K562 (cell line): ENCODE measurements at regions not wholly inside any gene's neighbourhood (a gene's known extent, or its start where the extent isn't known, plus 50 kb on each side); places are given as distances from the start of the nearest gene placed in this dataset.
"Not testable (repeated sequence)": the region's sequence is repeated elsewhere in the genome, so short reads cannot be mapped to it uniquely, and the experiment has no call there.

Source experiments
- ATAC-seq: fragments of 200-7000 bp; cut with Tn5 transposase; 3 replicates; pipeline ENCODE4 v1.9.1; 2020; ENCODE audit warnings: moderate library complexity
- BruUV-seq: library from RNA; stranded (reverse); fragments of 400-500 nt; replicated peaks from 2 replicates; lab custom pipeline; 2021; lab: Mats Ljungman, UMichigan
- CTCF ChIA-PET: fragments of 300-600 bp; formaldehyde crosslinking; extraction: SDS; loops from one replicate; lab custom pipeline; 2021; ENCODE audit warnings: low intra/inter-chr PET ratio; lab: Yijun Ruan, JAX
- POLR2A ChIA-PET: fragments of 300-600, 350-650 bp; sonication (Branson Sonifier 250); formaldehyde crosslinking; extraction: SDS; loops from one replicate; lab custom pipeline; 2021; ENCODE audit warnings: antibody characterized with exemption, inconsistent platforms; lab: Yijun Ruan, JAX
- DNase-seq, 4 experiments: peaks; one replicate each; pipeline versions ENCODE4 v3.0.0 to v3.0.0-alpha.2; 2011 to 2018; ENCODE audit warnings: low spot score in 3 of 4, mixed read lengths in 3 of 4; ENCODE audit errors: extremely low read depth in 1 of 4
- FAIRE-seq: peaks from 2 replicates; lab custom pipeline; 2011; peaks lifted over from hg19 to GRCh38; lab: Jason Lieb, UNC
- H2AFZ ChIP-seq: 2 replicates; pipeline ENCODE4 v1.6.0; 2011; ENCODE audit warnings: low read depth, low read length, control low read depth, inconsistent platforms
- H3K27ac ChIP-seq: fragments of 200-600 bp; 3 replicates; pipeline ENCODE4 v1.8.0; 2011; ENCODE audit warnings: low read depth, mild to moderate bottlenecking, control low read depth, inconsistent platforms, low read length, moderate library complexity, mixed read lengths; ENCODE audit errors: extremely low read depth
- H3K27me3 ChIP-seq, 2 experiments: fragments of 300-600 bp in 1 of 2; 2 replicates in 1 of 2; 3 replicates in 1 of 2; pipeline versions ENCODE4 v1.6.0 to v1.8.0; 2011; ENCODE audit warnings: inconsistent platforms in 2 of 2, low read length in 2 of 2, mild to moderate bottlenecking in 1 of 2, mixed read lengths in 1 of 2, moderate library complexity in 1 of 2; ENCODE audit not compliant: control insufficient read depth in 2 of 2, insufficient read depth in 2 of 2
- H3K36me3 ChIP-seq: fragments of 300-600 bp; 3 replicates; pipeline ENCODE4 v1.8.0; 2011; ENCODE audit warnings: mild to moderate bottlenecking, low read length, inconsistent platforms; ENCODE audit not compliant: control insufficient read depth, insufficient read depth
- H3K4me1 ChIP-seq, 2 experiments: fragments of 200-600 bp in 1 of 2; replicated peaks in 1 of 2; 2 replicates in 1 of 2; 3 replicates in 1 of 2; pipeline versions ENCODE4 v1.5.1 to v1.8.0; 2011; ENCODE audit warnings: inconsistent platforms in 2 of 2, low read length in 2 of 2, mild to moderate bottlenecking in 1 of 2, mixed read lengths in 1 of 2, moderate library complexity in 1 of 2; ENCODE audit not compliant: control insufficient read depth in 2 of 2, insufficient read depth in 2 of 2
- H3K4me2 ChIP-seq: 2 replicates; pipeline ENCODE4 v1.6.1; 2011; ENCODE audit warnings: low read length, control low read depth, inconsistent platforms, mixed read lengths; ENCODE audit not compliant: insufficient read depth
- H3K4me3 ChIP-seq: fragments of 200-600 bp; sonication (generic), shearing (Covaris generic); 2 replicates; pipeline ENCODE4 v1.5.1; 2016; ENCODE audit warnings: control low read depth, inconsistent platforms
- H3K79me2 ChIP-seq: fragments of 200-600 bp; 3 replicates; pipeline ENCODE4 v1.8.0; 2011; ENCODE audit warnings: low read length, inconsistent platforms; ENCODE audit not compliant: control insufficient read depth, insufficient read depth
- H3K9ac ChIP-seq, 2 experiments: 2 replicates each; pipeline versions ENCODE4 v1.6.0 to v1.6.1; 2011; ENCODE audit warnings: low read depth in 2 of 2, low read length in 2 of 2, control low read depth in 1 of 2, inconsistent platforms in 1 of 2, mild to moderate bottlenecking in 1 of 2, mixed read lengths in 1 of 2; ENCODE audit not compliant: insufficient read depth in 1 of 2
- H3K9me1 ChIP-seq: one replicate; pipeline ENCODE4 v1.6.0; 2011; ENCODE audit warnings: inconsistent platforms, mild to moderate bottlenecking, low read length, moderate library complexity; ENCODE audit not compliant: control insufficient read depth, insufficient read depth
- H3K9me3 ChIP-seq: replicated peaks from 2 replicates; pipeline ENCODE4 v1.5.1; 2011; ENCODE audit warnings: low read depth, low read length, inconsistent platforms; ENCODE audit not compliant: control insufficient read depth, insufficient read depth
- H4K20me1 ChIP-seq: replicated peaks from 2 replicates; pipeline ENCODE4 v1.6.1; 2011; ENCODE audit warnings: low read length, inconsistent platforms, mixed read lengths; ENCODE audit not compliant: control insufficient read depth, insufficient read depth
- RBM22 ChIP-seq: fragments of 200-400 bp; formaldehyde crosslinking; IDR thresholded peaks from 2 replicates; pipeline ENCODE4 v1.6.1; 2018; ENCODE audit warnings: low read length, low read depth; ENCODE audit not compliant: poor library complexity, severe bottlenecking
- TRIM24 ChIP-seq, 2 experiments: fragments of 450-650 bp; IDR thresholded peaks; 2 replicates each; pipeline ENCODE4 v1.6.1; 2016
- ZNF512 ChIP-seq: IDR thresholded peaks from 2 replicates; pipeline ENCODE4 v1.6.1; 2016; ENCODE audit warnings: missing genetic modification characterization, missing compliant biosample characterization
- WGBS: fragments of 100-300 bp; shearing (Covaris generic); methylation state at CpG from one replicate; pipeline ENCODE4 v1.1.6; 2016; ENCODE audit warnings: low coverage, mixed read lengths; ENCODE audit not compliant: insufficient coverage; ENCODE audit errors: missing lambda C conversion rate; 5-methylcytosine and 5-hydroxymethylcytosine counted together
- in situ Hi-C: fragments of 300-500 bp; cut with MboI; formaldehyde crosslinking; loops from 4 replicates; pipeline ENCODE4 v1.15.0; 2018; ENCODE audit warnings: inconsistent platforms, mixed read lengths
- intact Hi-C: fragments of 100-400 bp; cut with micrococcal nuclease; formaldehyde crosslinking; loops from 2 replicates; pipeline ENCODE4 v1.14.2; 2022
- TF ChIP-seq, protein P1 (sequence below): fragments of 450-650 bp; IDR thresholded peaks from 2 replicates; pipeline ENCODE4 v1.7.1; 2018; ENCODE audit warnings: mild to moderate bottlenecking, low read depth; ENCODE audit not compliant: partially characterized antibody

DNA sequence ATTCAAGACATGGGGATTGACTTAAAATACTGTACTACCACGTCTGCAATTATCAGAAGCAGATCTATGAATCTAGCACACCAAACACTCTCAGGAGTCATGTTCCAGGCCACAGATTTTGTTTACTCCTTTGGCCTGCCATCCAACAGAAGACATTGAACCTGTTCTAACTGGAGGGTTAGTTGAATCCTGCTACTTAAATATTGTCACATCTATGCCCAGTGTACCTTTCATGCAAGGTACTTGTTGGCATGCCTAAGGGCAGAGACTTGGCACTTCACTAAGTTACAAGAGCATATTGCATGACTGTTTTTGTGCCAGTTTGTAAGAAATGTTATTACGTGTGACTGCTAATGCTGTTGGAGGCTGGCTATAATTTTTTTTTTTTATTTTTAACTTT is 126.9 kb upstream of the BCOR start:
- H4K20me1 ChIP-seq: no peaks in the 10 kb centered on the region
- H3K4me2 ChIP-seq: no peak overlapping the region
- no peak overlapping the region for H2AFZ ChIP-seq
- TF ChIP-seq RBM22: no peak
- TF ChIP-seq, protein P1, sequence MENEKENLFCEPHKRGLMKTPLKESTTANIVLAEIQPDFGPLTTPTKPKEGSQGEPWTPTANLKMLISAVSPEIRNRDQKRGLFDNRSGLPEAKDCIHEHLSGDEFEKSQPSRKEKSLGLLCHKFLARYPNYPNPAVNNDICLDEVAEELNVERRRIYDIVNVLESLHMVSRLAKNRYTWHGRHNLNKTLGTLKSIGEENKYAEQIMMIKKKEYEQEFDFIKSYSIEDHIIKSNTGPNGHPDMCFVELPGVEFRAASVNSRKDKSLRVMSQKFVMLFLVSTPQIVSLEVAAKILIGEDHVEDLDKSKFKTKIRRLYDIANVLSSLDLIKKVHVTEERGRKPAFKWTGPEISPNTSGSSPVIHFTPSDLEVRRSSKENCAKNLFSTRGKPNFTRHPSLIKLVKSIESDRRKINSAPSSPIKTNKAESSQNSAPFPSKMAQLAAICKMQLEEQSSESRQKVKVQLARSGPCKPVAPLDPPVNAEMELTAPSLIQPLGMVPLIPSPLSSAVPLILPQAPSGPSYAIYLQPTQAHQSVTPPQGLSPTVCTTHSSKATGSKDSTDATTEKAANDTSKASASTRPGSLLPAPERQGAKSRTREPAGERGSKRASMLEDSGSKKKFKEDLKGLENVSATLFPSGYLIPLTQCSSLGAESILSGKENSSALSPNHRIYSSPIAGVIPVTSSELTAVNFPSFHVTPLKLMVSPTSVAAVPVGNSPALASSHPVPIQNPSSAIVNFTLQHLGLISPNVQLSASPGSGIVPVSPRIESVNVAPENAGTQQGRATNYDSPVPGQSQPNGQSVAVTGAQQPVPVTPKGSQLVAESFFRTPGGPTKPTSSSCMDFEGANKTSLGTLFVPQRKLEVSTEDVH: no peak
- BruUV-seq: no TSS peak
- H3K36me3 ChIP-seq: no peaks in the 10 kb centered on the region
- no peaks in the 10 kb centered on the region for H3K9me1 ChIP-seq
- no peak for DNase-seq
- POLR2A ChIA-PET: interaction anchor here (0.6 kb wide), 1 partner anchor 54 kb away, joined by 4 read pairs; no protein-coding TSS in a partner anchor
- FAIRE-seq: no peak
- no peak overlapping the region for H3K9ac ChIP-seq
- CTCF ChIA-PET: no interaction called here
- intact Hi-C loops: no loop called here
- no peaks in the 10 kb centered on the region; a peak in 1 of 5 replicates for H3K4me1 ChIP-seq
- no peaks in the 10 kb centered on the region for H3K27me3 ChIP-seq
- no peak overlapping the region for H3K4me3 ChIP-seq
- ATAC-seq: no peak
- H3K9me3 ChIP-seq: 0 out of 2 replicates have a peak, but pooled peaks cover 2% of the 10 kb centered on the region
- WGBS: 27% methylated on average over 2 of the region's 2 CpGs
- H3K79me2 ChIP-seq: no peaks in the 10 kb centered on the region
- H3K27ac ChIP-seq: no peak overlapping the region
- in situ Hi-C loops: no loop called here

DNA sequence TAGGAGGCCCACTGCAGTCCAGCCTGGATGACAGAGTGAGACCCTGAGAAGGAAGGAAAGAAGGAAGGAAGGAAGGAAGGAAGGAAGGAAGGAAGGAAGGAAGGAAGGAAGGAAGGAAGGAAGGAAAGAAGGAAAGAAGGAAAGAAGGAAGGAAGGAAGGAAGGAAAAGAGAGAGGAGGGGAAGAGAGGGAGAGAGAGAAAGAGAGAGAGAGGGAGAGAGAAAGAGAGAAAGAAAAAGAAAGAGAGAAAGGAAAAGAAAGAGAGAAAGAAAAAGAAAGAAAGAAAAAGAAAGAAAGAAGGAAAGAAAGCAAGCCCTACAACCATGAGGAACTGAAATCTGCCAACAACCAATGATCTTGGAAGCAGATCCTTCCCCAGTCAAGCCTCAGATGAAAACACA is 124.9 kb upstream of the BCOR start:
- POLR2A ChIA-PET: not testable (repeated sequence)

More for the DNA sequence above, 124.9 kb upstream of the BCOR start:
- DNase-seq, H3K79me2 ChIP-seq, H3K9me1 ChIP-seq, FAIRE-seq, H3K4me3 ChIP-seq, H3K9me3 ChIP-seq, in situ Hi-C loops, H4K20me1 ChIP-seq, CTCF ChIA-PET, BruUV-seq, H3K27ac ChIP-seq, H3K27me3 ChIP-seq, intact Hi-C loops, H3K4me2 ChIP-seq, H3K4me1 ChIP-seq, ATAC-seq, H3K9ac ChIP-seq, H2AFZ ChIP-seq, H3K36me3 ChIP-seq: not testable (repeated sequence)
- TF ChIP-seq TRIM24 (IDR thresholded peaks at IDR 0.05): peak in 1 of 2 experiments; percentile 27; a peak in 1 of 4 replicates
- TF ChIP-seq ZNF512 (tag): peak; percentile 90
